GM12865 (cell line): ENCODE measurements at regions not wholly inside any gene's neighbourhood (a gene's known extent, or its start where the extent isn't known, plus 50 kb on each side); places are given as distances from the start of the nearest gene placed in this dataset.

Source experiments
- DNase-seq: peaks from one replicate; pipeline ENCODE4 v3.0.0; 2010; ENCODE audit warnings: low read depth
- H3K4me3 ChIP-seq: 2 replicates; pipeline ENCODE4 v1.5.1; 2011; ENCODE audit warnings: mild to moderate bottlenecking, low read depth, low read length, control low read depth
- TF ChIP-seq, protein P1 (sequence below): IDR thresholded peaks from 2 replicates; pipeline ENCODE4 v1.5.1; 2011; ENCODE audit warnings: low read length, control low read depth, low read depth, inconsistent platforms; ENCODE audit not compliant: insufficient read depth; ENCODE audit errors: missing control alignments

GRCh38 chr5:158560170-158560569, 539.5 kb downstream of the EBF1 start:
- TF ChIP-seq, protein P1, sequence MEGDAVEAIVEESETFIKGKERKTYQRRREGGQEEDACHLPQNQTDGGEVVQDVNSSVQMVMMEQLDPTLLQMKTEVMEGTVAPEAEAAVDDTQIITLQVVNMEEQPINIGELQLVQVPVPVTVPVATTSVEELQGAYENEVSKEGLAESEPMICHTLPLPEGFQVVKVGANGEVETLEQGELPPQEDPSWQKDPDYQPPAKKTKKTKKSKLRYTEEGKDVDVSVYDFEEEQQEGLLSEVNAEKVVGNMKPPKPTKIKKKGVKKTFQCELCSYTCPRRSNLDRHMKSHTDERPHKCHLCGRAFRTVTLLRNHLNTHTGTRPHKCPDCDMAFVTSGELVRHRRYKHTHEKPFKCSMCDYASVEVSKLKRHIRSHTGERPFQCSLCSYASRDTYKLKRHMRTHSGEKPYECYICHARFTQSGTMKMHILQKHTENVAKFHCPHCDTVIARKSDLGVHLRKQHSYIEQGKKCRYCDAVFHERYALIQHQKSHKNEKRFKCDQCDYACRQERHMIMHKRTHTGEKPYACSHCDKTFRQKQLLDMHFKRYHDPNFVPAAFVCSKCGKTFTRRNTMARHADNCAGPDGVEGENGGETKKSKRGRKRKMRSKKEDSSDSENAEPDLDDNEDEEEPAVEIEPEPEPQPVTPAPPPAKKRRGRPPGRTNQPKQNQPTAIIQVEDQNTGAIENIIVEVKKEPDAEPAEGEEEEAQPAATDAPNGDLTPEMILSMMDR: no peak
- peak overlapping the region; percentile 1; the same call in 1 of the 2 replicates for H3K4me3 ChIP-seq
- DNase-seq: peak; percentile 86

- H3K4me3 ChIP-seq: peak overlapping the region; percentile 1; the same call in 1 of the 2 replicates
- peak; percentile 57 for DNase-seq
- TF ChIP-seq, protein P1: no peak
These were observed 540.1 kb downstream of the EBF1 start for GRCh38 chr5:158559643-158560042.

DNA sequence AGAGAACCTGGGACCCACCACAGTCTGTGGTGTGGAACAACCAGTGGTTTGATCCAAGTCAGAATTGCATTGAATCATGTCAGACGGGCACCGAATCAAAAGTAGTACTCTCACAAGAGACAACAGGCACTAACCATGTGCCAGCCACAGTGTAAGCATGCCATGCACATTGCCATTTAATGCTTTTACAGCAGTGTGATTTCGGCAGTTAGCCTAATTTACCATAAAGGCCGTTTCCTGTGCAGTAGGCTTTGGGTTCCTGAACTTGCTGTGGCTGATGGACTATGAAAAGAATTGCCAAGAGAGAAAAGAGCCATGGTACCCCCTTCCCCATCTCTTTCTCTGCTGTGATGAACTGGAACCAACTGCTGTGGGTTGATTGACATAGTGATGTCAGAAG, 540.6 kb downstream of the EBF1 start:
- TF ChIP-seq, protein P1: no peak
- no peak overlapping the region for H3K4me3 ChIP-seq
- DNase-seq: peak; percentile 26

DNA sequence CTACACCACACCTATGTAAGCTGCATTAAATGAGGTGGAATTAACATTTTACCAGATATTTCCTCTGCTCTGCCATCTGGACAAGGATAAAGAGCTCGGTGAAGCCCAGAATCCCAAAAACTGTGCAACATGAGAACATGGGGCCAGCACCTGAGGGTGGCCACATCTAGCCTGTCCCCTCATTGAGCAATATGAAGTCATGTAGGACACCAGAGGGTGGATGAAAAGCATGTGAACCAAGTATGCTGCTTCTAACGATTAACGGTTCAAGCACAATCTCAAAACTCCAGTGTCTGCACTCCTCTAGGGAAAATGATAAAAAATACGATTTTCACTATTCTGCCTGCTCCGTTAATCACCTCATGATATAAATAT, 545.8 kb downstream of the EBF1 start:
- H3K4me3 ChIP-seq: no peak overlapping the region
- DNase-seq: no peak
- TF ChIP-seq, protein P1: no peak

DNA sequence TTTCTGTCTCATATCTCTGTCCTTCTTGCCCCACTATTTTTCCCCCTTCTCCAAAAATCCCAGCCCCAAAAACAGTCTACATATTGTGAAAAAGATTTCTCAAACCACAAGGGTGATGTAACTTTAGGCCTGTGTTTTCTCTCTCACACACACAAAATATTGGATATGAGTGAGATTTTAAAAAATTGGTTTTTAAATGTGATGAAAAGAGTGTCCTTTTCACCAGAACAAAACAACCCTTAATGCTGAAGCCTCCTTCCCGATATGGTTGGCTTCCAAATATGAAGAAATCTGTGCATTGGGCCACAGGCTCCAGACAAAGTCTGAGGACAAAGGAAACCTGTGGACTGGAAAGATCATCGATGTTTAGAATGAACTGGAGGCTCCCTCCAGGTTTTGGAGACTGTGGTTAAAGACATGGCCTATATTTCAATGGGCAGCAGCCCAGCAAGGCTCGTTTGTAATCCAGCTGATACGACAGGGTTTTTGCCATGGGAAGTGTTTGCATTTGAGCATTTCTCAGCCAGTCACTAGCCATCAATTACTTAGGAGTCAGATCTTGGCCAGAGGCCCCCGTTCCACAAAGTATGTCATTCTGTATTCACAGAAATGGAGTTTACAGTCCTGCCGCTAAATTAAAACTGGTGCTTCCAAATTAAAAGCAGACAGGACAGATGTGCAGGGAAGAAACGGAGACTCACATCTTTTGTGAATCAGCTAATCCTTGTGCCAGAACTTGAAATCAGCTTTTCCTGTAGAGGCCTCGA, 546.3 kb downstream of the EBF1 start:
- no peak overlapping the region for H3K4me3 ChIP-seq
- TF ChIP-seq, protein P1: no peak
- no peak for DNase-seq

DNA sequence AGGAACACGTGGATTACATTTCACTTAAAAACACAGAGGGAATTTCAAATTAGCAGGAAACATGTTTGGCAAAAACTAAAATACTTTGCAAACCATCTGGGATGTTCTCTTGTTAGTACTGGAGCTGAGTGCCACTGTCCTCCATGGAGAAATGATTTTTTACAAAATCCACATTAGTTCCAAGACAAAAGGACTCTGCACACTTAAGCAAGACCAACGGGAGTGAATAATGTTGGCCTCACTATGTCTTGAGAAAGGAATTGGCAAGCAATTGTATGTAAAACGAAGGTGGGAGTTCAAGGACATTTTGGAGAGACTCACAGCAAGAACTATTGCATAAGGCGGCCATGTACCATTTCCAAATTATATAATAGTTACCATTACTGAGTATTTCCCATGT, 547.5 kb downstream of the EBF1 start:
- DNase-seq: no peak
- TF ChIP-seq, protein P1: no peak

GRCh38 chr5:158549311-158549710, 550.4 kb downstream of the EBF1 start:
- no peak for DNase-seq
- no peak overlapping the region for H3K4me3 ChIP-seq
- TF ChIP-seq, protein P1: no peak

More for the DNA sequence above, 547.5 kb downstream of the EBF1 start:
- H3K4me3 ChIP-seq: no peak overlapping the region
